Neural progenitor cell (in vitro differentiated cells): ENCODE measurements at regions not wholly inside any gene's neighbourhood (a gene's known extent, or its start where the extent isn't known, plus 50 kb on each side); places are given as distances from the start of the nearest gene placed in this dataset.

ENCODE experiments used
- DNase-seq: peaks from one replicate; pipeline ENCODE4 v3.0.0-alpha.2; 2016; ENCODE audit warnings: low spot score
- H2AFZ ChIP-seq: fragments of 200-600 bp; sonication (generic); replicated peaks from 2 replicates; pipeline ENCODE4 v1.6.1; 2016; ENCODE audit warnings: antibody characterized with exemption
- H3F3A ChIP-seq: fragments of 200-600 bp; sonication (generic); 2 replicates; pipeline ENCODE4 v1.6.1; 2016; ENCODE audit warnings: antibody characterized with exemption, low read depth
- H3K27ac ChIP-seq: fragments of 200-600 bp; sonication (generic); 2 replicates; pipeline ENCODE4 v1.5.1; 2016; ENCODE audit warnings: mild to moderate bottlenecking
- H3K27me3 ChIP-seq: fragments of 200-600 bp; sonication (generic); 2 replicates; pipeline ENCODE4 v1.6.1; 2016; ENCODE audit warnings: mild to moderate bottlenecking, moderate library complexity
- H3K36me3 ChIP-seq: fragments of 200-600 bp; sonication (generic); 2 replicates; pipeline ENCODE4 v1.5.1; 2016
- H3K4me1 ChIP-seq: fragments of 200-600 bp; sonication (generic); 2 replicates; pipeline ENCODE4 v1.6.1; 2016; ENCODE audit warnings: mixed run types
- H3K4me2 ChIP-seq: fragments of 200-600 bp; sonication (generic); 2 replicates; pipeline ENCODE4 v1.6.1; 2016
- H3K4me3 ChIP-seq: fragments of 200-600 bp; sonication (generic); 2 replicates; pipeline ENCODE4 v1.5.1; 2016
- H3K79me2 ChIP-seq: fragments of 200-600 bp; sonication (generic); 2 replicates; pipeline ENCODE4 v1.6.1; 2016; ENCODE audit warnings: low read depth
- H3K9ac ChIP-seq: fragments of 200-600 bp; sonication (generic); 2 replicates; pipeline ENCODE4 v1.6.1; 2016
- H3K9me3 ChIP-seq: fragments of 200-600 bp; sonication (generic); 2 replicates; pipeline ENCODE4 v1.5.1; 2016; ENCODE audit warnings: low read depth
- H4K20me1 ChIP-seq: fragments of 200-600 bp; sonication (generic); 2 replicates; pipeline ENCODE4 v1.6.1; 2016; ENCODE audit warnings: low read depth
- H3K27ac Mint-ChIP-seq: 3 replicates; pipeline ENCODE4 v1.8.0; 2021; ENCODE audit warnings: mixed read lengths
- H3K27me3 Mint-ChIP-seq: 2 replicates; pipeline ENCODE4 v1.8.0; 2022; ENCODE audit warnings: low read depth, mild to moderate bottlenecking, inconsistent platforms, moderate library complexity, mixed read lengths; ENCODE audit not compliant: insufficient read depth
- H3K36me3 Mint-ChIP-seq: 3 replicates; pipeline ENCODE4 v1.8.0; 2021; ENCODE audit warnings: mixed read lengths
- H3K4me1 Mint-ChIP-seq: 3 replicates; pipeline ENCODE4 v1.8.0; 2021; ENCODE audit warnings: mixed read lengths
- H3K4me3 Mint-ChIP-seq: 3 replicates; pipeline ENCODE4 v1.8.0; 2021; ENCODE audit warnings: mild to moderate bottlenecking, moderate library complexity, mixed read lengths
- H3K9me3 Mint-ChIP-seq: 3 replicates; pipeline ENCODE4 v1.8.0; 2020; ENCODE audit warnings: mixed read lengths
- CTCF ChIP-seq: fragments of 200-600 bp; sonication (generic); IDR thresholded peaks from 2 replicates; pipeline ENCODE4 v1.5.1; 2017; ENCODE audit warnings: antibody characterized with exemption, mild to moderate bottlenecking
- EZH2 ChIP-seq: fragments of 200-600 bp; sonication (generic); IDR thresholded peaks from 2 replicates; pipeline ENCODE4 v1.6.1; 2017; ENCODE audit warnings: antibody characterized with exemption, mild to moderate bottlenecking, moderate library complexity
- EZH2phosphoT487 ChIP-seq: fragments of 200-600 bp; sonication (generic); IDR thresholded peaks from 2 replicates; pipeline ENCODE4 v1.6.1; 2017; ENCODE audit warnings: antibody characterized with exemption

GRCh38 chr4:22587253-22587652 is 71.4 kb upstream of the ADGRA3 start:
- no peaks in the 10 kb centered on the region for H3K36me3 Mint-ChIP-seq
- no peak overlapping the region for H3K27ac Mint-ChIP-seq
- Histone ChIP-seq H4K20me1 (no peaks in the 10 kb centered on the region), H3K27me3 (no peaks in the 10 kb centered on the region), H3K9me3 (no peaks in the 10 kb centered on the region), H3K4me3 (no peak overlapping the region), H3K4me2 (no peak overlapping the region), H3K27ac (no peak overlapping the region), H3K9ac (no peak overlapping the region), H3K4me1 (no peaks in the 10 kb centered on the region), H3K36me3 (no peaks in the 10 kb centered on the region), H3K79me2 (no peaks in the 10 kb centered on the region), H3F3A (no peaks in the 10 kb centered on the region), H2AFZ (no peak overlapping the region)
- no peak for TF ChIP-seq EZH2
- no peaks in the 10 kb centered on the region for H3K4me1 Mint-ChIP-seq
- H3K4me3 Mint-ChIP-seq = no peak overlapping the region
- no peaks in the 10 kb centered on the region for H3K9me3 Mint-ChIP-seq
- no peak for DNase-seq
- no peaks in the 10 kb centered on the region for H3K27me3 Mint-ChIP-seq

- H2AFZ ChIP-seq = no peak overlapping the region
- no peaks in the 10 kb centered on the region for H3F3A ChIP-seq
- no peaks in the 10 kb centered on the region for H3K9me3 ChIP-seq
- no peaks in the 10 kb centered on the region for H4K20me1 ChIP-seq
- H3K27me3 Mint-ChIP-seq = peaks cover 6% of the 10 kb centered on the region
- no peaks in the 10 kb centered on the region for H3K4me1 ChIP-seq
- H3K4me3 Mint-ChIP-seq = no peak overlapping the region
- no peaks in the 10 kb centered on the region for H3K79me2 ChIP-seq
- H3K4me1 Mint-ChIP-seq = no peaks in the 10 kb centered on the region
- no peak overlapping the region for H3K27ac Mint-ChIP-seq
- H3K36me3 Mint-ChIP-seq = no peaks in the 10 kb centered on the region
- no peaks in the 10 kb centered on the region for H3K27me3 ChIP-seq
- no peaks in the 10 kb centered on the region for H3K9me3 Mint-ChIP-seq
- H3K4me3 ChIP-seq = no peak overlapping the region
- no peak overlapping the region for H3K27ac ChIP-seq
- no peak overlapping the region for H3K4me2 ChIP-seq
- H3K36me3 ChIP-seq = no peaks in the 10 kb centered on the region
- no peak for DNase-seq
- no peak for TF ChIP-seq CTCF
- no peak for TF ChIP-seq EZH2phosphoT487
- no peak for TF ChIP-seq EZH2
- H3K9ac ChIP-seq = no peak overlapping the region
Measured at GRCh38 chr4:22593933-22594332, 78.1 kb upstream of the ADGRA3 start.

GRCh38 chr4:22595684-22596083 is 79.8 kb upstream of the ADGRA3 start:
- Histone ChIP-seq H3K4me3 (no peak overlapping the region), H3K27ac (no peak overlapping the region), H3K36me3 (no peaks in the 10 kb centered on the region), H3K27me3 (no peaks in the 10 kb centered on the region), H3K4me2 (no peak overlapping the region), H3K9ac (no peak overlapping the region), H3F3A (no peaks in the 10 kb centered on the region), H2AFZ (no peak overlapping the region), H3K9me3 (no peaks in the 10 kb centered on the region), H4K20me1 (no peaks in the 10 kb centered on the region), H3K79me2 (no peaks in the 10 kb centered on the region), H3K4me1 (no peaks in the 10 kb centered on the region)
- Mint-ChIP-seq H3K4me3 (no peak overlapping the region), H3K27ac (no peak overlapping the region), H3K4me1 (no peaks in the 10 kb centered on the region), H3K27me3 (peaks cover 6% of the 10 kb centered on the region), H3K9me3 (no peaks in the 10 kb centered on the region), H3K36me3 (no peaks in the 10 kb centered on the region)
- no peak for TF ChIP-seq CTCF
- no peak for TF ChIP-seq EZH2
- TF ChIP-seq EZH2phosphoT487 = no peak
- no peak for DNase-seq

DNA sequence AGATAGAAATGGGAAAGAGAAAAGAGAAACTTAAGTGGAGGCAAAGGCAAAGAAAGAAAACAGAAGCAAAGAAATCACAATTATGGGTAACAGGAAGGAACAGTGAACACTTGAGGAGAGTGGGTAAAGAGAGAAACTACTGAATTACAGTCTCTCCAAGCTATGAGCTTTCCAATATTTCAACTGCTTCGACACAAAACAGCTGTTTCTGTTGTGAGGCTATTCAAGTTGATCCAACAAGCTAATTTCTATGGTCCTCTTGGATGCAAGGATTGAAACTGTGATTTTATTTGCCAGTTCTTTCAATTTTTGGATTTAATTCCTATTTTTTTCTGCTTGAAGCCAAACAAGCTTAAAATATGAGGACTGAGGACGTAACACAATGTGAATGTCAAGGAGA is 80.5 kb upstream of the ADGRA3 start:
- TF ChIP-seq EZH2 (no peak), CTCF (no peak), EZH2phosphoT487 (no peak)
- no peaks in the 10 kb centered on the region for H3K9me3 ChIP-seq
- DNase-seq = no peak
- no peaks in the 10 kb centered on the region for H3F3A ChIP-seq
- no peak overlapping the region for H3K9ac ChIP-seq
- no peak overlapping the region for H3K4me3 Mint-ChIP-seq
- no peak overlapping the region for H3K4me3 ChIP-seq
- no peak overlapping the region for H3K27ac ChIP-seq
- no peaks in the 10 kb centered on the region for H3K36me3 Mint-ChIP-seq
- no peaks in the 10 kb centered on the region for H3K27me3 ChIP-seq
- H3K27me3 Mint-ChIP-seq = peaks cover 6% of the 10 kb centered on the region
- no peaks in the 10 kb centered on the region for H3K4me1 ChIP-seq
- H3K27ac Mint-ChIP-seq = no peak overlapping the region
- H3K4me1 Mint-ChIP-seq = no peaks in the 10 kb centered on the region
- H2AFZ ChIP-seq = no peak overlapping the region
- H3K9me3 Mint-ChIP-seq = no peaks in the 10 kb centered on the region
- H3K79me2 ChIP-seq = no peaks in the 10 kb centered on the region
- no peaks in the 10 kb centered on the region for H3K36me3 ChIP-seq
- no peaks in the 10 kb centered on the region for H4K20me1 ChIP-seq
- H3K4me2 ChIP-seq = no peak overlapping the region
